ENCODE measurements at regions not wholly inside any gene's neighbourhood (a gene's known extent, or its start where the extent isn't known, plus 50 kb on each side); places are given as distances from the start of the nearest gene placed in this dataset.
A peak's percentile ranks its signal among the peaks of the same experiment; 100 is the strongest.

- DNase-seq: no peak
Observed at GRCh38 chr10:53749439-53749838, 976.9 kb upstream of the MBL2 start.

DNA sequence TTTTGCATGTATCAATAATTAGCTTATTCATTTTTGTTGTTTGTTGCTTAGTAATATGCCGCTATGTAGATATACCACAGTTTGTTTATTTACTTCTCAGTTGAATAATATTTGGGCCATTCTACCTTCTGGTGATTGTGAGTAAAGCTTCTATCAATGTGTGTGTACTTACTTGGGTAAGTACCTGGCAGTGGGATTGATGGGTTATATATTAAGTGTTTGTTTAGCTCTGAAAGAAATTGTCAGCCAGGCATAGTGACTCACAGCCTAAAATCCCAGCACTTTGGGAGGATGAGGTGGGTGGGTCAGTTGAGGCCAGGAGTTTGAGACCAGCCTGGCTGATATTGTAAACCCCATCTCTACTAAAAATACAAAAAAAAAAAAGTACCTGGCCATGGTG, 975.7 kb upstream of the MBL2 start:
- DNase-seq: no peak

- DNase-seq: no peak
Observed at GRCh38 chr10:53744746-53745145, 972.2 kb upstream of the MBL2 start.

- DNase-seq: no peak
Observed at GRCh38 chr10:53744176-53744575, 971.6 kb upstream of the MBL2 start.

DNA sequence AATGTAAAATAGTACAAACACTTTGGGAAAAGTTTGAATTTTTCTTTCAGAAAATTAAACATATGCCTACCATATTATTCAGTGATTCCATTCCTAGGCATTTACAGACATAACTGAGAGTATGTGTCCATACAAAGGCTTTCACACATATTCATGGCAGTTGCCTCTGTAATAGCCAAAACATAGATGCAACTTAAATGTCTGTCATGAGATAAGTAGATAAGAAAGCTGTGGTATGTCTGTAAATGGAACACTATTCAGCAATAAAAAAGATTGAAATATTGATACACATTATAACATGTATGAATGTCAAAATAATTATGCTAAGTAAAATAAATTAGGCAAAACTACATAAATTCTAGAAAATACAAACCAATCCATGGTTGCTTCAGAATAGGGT, 964.5 kb upstream of the MBL2 start:
- no peak for DNase-seq

GRCh38 chr10:53726921-53727320, 954.3 kb upstream of the MBL2 start:
- DNase-seq: no peak

GRCh38 chr10:53724581-53724980, 952.0 kb upstream of the MBL2 start:
- no peak for DNase-seq

- no peak for DNase-seq
Observed at GRCh38 chr10:53719658-53720057, 947.1 kb upstream of the MBL2 start.

DNA sequence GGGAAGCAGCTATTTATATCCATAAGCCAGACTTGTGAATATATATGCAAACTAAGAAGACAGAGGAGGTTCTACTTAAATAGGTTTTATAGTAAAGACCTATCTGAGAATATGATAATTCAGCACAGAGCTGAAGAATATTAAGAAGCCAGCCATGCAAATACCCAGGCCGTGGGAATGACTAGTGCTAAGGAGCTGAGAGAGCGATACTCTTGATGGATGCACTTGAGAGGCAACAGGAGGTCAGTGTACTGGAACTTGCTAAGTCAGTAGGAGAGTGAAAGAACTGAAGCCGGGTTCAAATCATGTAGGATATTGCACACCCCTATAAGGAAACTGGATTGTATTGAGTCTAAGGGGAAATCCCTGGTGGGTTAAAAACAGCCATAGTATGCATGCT, 943.6 kb upstream of the MBL2 start:
- DNase-seq: no peak

DNA sequence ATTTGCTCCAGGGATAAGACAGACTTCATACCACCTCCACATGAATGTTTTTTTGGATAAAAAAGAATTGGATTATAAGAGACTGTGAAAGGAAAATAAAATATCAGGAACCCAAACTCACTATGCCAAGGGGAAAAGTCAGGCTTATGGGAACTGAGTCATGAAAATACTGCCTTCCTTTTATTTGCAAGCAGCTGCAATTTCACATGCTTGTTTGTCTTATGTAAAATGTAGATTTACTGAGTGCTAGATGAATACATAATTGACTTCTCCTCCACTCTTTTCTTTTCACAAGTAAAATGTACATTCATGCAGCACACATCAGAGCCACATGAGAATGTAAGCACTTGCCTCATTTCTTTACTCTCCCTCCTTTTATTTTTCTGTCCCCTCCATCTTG, 940.8 kb upstream of the MBL2 start:
- no peak for DNase-seq

- no peak for DNase-seq
Observed at GRCh38 chr10:53702489-53702888, 929.9 kb upstream of the MBL2 start.

DNA sequence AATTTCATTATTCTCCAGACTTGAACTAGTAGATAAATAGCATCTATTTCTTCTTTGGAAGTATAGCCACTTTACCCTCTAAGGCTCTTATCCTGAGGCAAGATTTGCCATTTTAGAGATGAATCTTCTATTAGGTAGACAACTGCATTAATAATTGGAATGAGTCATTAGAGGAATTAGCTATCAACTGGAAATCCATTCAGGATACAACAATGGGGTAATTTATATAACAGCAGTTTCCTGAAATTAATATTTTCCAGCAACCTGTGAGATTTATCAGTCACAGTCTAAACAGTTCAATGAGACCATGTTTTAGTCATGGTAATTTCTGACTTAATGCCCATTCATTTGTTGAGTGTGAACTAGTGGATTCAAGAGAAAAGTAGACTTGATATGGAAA, 928.6 kb upstream of the MBL2 start:
- no peak for DNase-seq

- peak; percentile 39 for DNase-seq
Observed at GRCh38 chr10:53700278-53700677, 927.7 kb upstream of the MBL2 start.

DNA sequence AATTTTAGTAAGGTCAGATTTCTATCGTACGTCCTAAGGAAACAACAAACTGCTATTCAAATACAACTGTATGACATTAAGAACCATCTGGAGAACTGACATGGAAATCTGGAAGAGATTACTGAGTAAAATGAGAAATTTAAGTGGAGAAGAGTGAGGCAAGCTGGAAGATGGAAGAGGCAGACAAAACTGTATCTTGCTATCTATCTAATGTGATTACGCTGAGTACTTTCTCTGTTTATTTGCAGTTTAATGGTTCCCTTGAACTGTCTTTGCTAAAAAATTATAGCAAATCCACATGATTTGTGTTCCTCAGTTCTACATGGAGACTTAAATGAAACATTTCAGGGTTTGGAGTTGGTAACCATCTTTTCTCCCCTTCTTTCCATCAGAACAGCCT, 927.1 kb upstream of the MBL2 start:
- peak; percentile 2 for DNase-seq

DNA sequence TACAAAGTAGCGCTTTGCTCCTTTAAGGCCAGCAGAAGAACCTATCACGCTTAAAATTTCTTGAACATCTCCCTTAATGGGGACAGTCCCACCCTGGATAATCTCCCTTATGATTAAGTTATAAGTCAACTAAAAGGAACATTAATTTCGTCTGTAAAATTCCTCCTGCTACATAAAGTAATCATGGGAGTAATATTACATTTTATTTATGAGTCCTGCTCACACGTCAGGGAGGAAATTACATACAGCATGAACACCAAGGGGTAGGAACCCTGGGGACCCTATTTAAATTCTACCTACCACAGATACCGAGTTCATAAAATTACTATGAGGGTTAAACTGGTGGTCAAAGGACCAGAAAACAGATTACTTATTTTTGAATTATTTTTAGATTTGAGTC, 926.6 kb upstream of the MBL2 start:
- DNase-seq: no peak

DNA sequence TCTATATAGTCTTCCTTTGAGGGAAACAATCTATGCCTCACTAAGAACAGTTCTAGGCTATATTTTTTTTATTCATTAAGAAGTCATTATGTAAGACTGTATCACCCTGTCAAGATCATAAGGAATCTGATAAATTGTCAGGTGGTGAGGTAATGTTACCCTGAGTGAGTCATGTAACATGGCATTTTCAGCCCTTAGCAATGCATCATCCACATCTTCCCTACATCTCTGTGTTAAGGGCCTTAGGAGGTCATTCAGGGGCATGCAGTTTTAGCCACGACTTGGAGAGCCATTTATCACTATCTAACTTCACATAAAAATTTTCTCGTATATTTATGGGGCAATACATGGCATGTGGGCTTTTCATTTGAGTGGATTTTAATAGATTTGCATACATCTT, 924.5 kb upstream of the MBL2 start:
- DNase-seq: no peak

GRCh38 chr10:53690524-53691240, 918.1 kb upstream of the MBL2 start:
- DNase-seq: peak; percentile 4

- DNase-seq: no peak
Observed at GRCh38 chr10:53687800-53688199, 915.2 kb upstream of the MBL2 start.

GRCh38 chr10:53682885-53683284, 910.3 kb upstream of the MBL2 start:
- DNase-seq: no peak

DNA sequence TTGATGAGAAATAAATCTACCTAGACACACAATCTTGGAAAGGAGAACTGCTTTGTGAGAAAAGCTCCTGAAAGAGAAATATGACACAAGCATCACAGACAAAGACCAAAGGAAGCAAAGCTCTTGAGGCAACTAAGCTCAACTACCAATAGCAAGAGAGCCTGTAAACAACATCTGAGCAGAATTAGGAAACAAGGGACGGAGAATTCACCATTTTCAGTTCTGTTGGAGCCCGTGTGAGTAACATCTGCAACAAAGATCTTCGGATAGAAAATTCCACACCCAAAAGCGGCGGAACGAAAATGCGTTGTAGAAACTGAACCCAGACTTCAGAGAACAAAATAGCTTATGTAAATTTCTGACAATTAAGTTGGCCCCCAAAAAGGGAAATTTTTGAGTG, 909.9 kb upstream of the MBL2 start:
- DNase-seq: no peak

- DNase-seq: no peak
Observed at GRCh38 chr10:53679666-53680065, 907.1 kb upstream of the MBL2 start.

DNA sequence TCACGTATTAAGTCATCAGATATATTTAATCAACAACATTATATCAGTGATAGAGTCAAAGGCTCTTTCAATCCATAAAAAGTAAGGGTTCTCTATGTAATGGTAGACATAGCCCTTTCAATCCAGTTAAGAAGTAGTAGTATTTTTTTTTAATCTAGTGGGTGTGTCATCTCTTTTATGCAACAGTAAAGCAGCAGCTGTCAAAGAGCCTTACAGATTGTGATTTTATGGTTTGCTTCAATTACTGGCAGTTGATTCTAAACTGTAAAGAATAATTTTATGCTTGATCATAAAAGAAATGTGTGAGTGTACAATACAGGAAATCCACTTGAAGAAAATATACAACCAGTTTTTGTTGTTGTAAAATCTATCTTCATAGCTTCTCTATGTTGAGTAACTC, 902.6 kb upstream of the MBL2 start:
- no peak for DNase-seq

DNA sequence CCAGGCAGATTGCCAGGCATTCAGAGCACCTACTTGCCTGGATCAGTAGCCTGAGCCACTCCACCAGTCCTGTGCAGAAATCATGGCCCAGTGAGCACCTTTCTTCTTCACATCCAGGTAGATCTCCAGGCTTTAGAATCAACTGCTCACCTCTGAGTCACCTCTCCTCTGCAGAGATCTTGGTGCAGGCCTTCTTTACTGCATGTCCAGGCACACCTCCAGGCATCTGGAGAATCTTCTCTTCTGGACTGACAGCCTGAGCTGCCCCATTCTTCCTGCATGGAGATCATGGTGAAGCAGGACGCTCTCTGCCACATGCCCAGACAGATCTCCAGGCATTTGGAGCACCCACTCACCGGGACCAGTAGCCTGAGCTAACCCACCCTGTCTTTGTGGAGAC, 894.5 kb upstream of the MBL2 start:
- DNase-seq: no peak

DNA sequence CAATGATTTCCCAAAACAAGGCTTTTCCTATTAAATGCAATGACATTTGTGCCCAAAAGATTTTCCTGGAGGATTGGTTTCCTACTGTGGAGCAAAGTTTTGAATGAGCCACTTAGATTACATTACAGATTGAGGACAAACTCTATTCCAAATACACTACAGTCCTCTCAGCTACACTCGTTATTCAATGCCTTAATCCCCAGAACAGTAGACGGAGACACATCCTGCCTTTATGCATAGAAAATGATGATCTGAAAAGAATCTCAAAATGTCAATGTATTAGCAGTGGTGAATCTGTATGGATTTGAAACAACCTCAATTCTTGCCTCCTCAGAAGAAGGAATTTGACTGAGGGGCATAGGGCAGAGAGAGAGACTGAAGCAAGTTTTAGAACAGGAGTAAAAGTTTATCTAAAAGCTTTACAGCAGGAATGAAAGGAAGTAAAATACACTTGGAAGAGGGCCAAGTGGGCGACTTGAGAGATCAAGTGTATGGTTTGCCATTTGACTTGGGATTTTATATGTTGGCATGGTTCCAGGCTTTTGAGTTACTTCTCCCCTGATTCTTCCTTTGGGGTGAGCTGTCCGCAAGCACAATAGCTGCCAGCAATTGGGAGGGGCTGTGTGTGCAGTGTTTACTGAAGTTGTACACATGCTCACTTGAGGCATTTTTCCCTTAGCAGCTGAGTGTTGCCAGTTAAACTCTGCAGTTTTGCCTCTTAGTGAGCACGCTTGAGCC, 891.9 kb upstream of the MBL2 start:
- peak; percentile 24 for DNase-seq

GRCh38 chr10:53650794-53651193, 878.2 kb upstream of the MBL2 start:
- no peak for DNase-seq
